HG03521 (cell line): ENCODE measurements at regions not wholly inside any gene's neighbourhood (a gene's known extent, or its start where the extent isn't known, plus 50 kb on each side); places are given as distances from the start of the nearest gene placed in this dataset.
A peak's percentile ranks its signal among the peaks of the same experiment; 100 is the strongest.

Experiments
- ATAC-seq: cut with Tn5 transposase; IDR thresholded peaks from one replicate; pipeline ENCODE4 v1.9.1; 2021; ENCODE audit warnings: mild to moderate bottlenecking, moderate library complexity; ENCODE audit not compliant: unreplicated experiment

- ATAC-seq: no peak
Measured at GRCh38 chr18:3357516-3357915, 92.5 kb upstream of the TGIF1 start.

DNA sequence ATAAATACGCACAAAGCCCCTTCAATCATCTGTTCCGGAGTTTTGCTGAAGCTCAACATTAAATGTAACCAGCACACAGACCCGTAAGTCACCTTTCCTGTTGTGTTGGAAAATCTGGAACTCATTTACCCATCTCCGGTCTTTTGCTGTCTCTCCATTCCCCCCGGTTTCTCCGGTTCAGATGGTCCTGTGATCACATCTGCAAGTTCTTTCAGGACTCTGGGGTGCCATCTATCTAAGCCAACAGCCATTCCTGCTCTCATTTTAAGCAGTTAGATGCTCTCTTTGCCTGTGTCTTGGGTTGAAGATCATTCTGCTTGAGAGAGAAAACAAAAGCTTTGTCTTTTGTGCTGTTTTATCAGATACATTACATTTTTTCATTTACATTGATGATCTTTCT is 91.7 kb upstream of the TGIF1 start:
- ATAC-seq: no peak

GRCh38 chr18:3360211-3360610 is 89.8 kb upstream of the TGIF1 start:
- no peak for ATAC-seq

- ATAC-seq: no peak
Measured at GRCh38 chr18:3367491-3368091, 82.4 kb upstream of the TGIF1 start.

- no peak for ATAC-seq
Measured at GRCh38 chr18:3368193-3368592, 81.8 kb upstream of the TGIF1 start.

GRCh38 chr18:3379685-3380084 is 70.3 kb upstream of the TGIF1 start:
- ATAC-seq: no peak

DNA sequence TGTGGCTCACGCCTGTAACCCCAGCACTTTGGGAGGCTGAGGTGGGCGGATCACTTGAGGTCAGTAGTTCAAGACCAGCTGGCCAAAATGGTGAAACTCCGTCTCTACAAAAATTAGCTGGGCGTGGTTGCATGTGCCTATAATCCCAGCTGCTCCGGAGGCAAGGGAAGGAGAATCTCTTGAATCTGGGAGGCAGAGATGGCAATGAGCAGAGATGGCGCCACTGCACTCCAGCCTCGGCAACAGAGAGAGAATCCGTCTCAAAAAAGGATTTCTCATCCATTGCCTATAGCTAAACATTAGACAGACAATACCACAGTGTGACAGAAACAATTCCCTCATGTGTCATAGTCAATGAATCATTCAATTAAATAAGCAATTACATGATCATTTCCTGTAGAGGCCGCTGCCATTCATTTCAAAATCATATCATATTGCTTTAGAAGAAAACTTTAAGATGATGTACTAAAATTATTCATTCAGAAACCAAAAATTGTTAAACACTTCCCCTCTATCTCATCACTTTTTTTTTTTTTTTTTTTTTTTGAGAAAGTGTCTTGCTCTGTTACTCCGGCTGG is 69.5 kb upstream of the TGIF1 start:
- ATAC-seq: no peak

- ATAC-seq: no peak
Measured at GRCh38 chr18:3383381-3383915, 66.5 kb upstream of the TGIF1 start.

DNA sequence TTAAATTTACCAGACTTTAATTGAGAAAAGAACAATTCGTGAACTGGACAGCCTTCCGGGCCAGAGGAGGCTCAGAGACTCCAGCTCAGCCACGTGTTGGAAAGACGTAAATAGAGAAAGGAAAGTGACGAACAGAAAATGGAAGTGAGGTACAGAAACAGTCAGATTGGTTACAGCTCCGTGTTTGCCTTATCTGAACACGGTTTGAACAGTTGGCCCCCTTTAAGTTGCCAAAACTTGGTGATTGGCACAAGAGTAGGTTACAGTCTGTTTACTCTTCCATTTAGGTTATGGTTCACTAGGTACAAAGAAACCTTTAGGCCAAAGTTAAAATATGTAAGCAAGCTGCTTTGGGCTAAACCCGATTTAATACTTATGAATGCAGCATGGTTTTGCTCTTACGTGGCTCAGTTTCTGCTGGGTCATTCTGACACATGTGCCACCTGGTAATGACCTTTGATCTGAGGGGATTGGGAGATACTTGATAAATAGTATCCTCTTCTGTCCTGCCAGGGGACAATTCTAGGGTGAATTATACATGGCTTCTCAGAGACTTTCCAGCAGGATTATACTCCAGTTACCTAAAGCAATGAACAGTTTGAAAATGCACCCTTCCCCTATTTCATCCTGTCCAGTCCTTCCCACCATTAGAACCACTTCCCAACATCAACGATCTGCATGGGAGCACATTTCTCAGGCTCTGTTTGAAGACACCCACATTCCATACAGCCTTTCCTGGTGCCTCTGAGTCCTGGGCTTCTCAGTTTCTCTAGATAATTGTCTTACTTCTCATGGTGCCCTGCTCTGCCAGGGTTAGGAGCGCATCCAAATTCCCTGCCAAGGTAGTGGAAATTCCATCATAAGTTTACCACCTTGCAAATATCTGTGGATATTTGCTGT is 65.1 kb upstream of the TGIF1 start:
- peak; percentile 67 for ATAC-seq

GRCh38 chr18:3388323-3388722 is 61.6 kb upstream of the TGIF1 start:
- no peak for ATAC-seq

DNA sequence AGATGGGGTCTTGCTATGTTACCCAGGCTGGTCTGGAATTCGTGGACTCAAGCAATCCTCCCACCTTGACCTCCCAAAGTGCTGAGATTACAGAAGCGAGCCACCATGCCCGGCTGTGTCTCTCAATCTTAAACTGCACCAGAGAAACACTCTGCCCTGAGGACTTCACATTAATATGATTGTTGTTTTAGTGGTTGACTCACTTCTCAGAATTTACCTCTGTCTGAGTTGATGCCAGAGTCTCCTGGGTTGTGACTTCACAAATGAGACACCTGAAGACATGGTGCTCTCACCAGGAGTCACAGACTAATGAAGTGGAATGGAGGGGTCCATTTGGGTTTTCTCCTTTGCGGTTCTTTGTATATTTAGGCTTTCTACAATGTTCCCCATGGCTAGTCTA is 61.0 kb upstream of the TGIF1 start:
- no peak for ATAC-seq

- no peak for ATAC-seq
Measured at GRCh38 chr18:3389977-3390376, 60.0 kb upstream of the TGIF1 start.

GRCh38 chr18:3391704-3392466 is 58.1 kb upstream of the TGIF1 start:
- ATAC-seq: no peak

GRCh38 chr18:3392467-3392855 is 57.5 kb upstream of the TGIF1 start:
- no peak for ATAC-seq

DNA sequence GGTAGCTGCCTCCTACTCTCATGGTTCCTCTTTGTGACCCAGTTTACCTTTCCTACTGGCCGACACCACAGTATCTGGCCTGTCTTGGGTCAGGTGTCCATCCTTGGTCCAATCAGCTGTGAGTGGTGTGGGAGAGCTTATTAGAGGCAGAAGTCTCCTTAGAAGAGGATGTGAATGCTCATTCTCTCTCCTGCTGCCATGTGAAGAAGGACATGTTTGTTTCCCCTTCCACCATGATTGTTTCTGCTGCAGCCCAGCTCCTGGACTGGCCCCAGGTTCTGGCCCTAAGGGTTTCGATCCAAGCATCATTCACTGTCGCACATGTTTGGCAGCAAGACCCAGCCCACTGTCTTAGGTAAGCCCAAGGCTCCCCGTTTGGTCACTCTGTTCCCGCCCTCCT is 55.3 kb upstream of the TGIF1 start:
- no peak for ATAC-seq

GRCh38 chr18:3395466-3395865 is 54.5 kb upstream of the TGIF1 start:
- ATAC-seq: no peak

GRCh38 chr18:3397031-3397750 is 52.8 kb upstream of the TGIF1 start:
- no peak for ATAC-seq

GRCh38 chr18:3397786-3398185 is 52.2 kb upstream of the TGIF1 start:
- no peak for ATAC-seq
